ENCODE measurements at regions not wholly inside any gene's neighbourhood (a gene's known extent, or its start where the extent isn't known, plus 50 kb on each side); places are given as distances from the start of the nearest gene placed in this dataset.

DNA sequence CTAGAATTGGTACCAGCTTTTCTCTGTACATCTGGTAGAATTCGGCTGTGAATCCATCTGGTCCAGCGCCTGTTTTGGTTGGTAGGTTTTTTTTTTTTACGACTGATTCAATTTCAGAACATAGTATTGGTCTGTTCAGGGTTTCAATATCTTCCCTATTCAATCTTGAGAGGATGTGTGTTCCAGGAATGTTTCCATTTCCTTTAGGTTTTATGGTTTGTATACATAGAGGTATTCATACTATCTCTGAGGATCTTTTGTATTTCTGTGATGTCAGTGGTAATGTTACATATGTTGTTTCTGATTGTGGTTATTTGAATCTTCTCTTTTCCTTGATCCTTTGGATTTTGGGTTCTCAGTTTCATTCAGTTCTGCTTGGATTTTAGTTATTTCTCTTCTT lies 172.1 kb upstream of the ITGA4 start:
- no peak for TF ChIP-seq EP300 (IDR thresholded peaks at IDR 0.05)
- TF ChIP-seq, protein P1, sequence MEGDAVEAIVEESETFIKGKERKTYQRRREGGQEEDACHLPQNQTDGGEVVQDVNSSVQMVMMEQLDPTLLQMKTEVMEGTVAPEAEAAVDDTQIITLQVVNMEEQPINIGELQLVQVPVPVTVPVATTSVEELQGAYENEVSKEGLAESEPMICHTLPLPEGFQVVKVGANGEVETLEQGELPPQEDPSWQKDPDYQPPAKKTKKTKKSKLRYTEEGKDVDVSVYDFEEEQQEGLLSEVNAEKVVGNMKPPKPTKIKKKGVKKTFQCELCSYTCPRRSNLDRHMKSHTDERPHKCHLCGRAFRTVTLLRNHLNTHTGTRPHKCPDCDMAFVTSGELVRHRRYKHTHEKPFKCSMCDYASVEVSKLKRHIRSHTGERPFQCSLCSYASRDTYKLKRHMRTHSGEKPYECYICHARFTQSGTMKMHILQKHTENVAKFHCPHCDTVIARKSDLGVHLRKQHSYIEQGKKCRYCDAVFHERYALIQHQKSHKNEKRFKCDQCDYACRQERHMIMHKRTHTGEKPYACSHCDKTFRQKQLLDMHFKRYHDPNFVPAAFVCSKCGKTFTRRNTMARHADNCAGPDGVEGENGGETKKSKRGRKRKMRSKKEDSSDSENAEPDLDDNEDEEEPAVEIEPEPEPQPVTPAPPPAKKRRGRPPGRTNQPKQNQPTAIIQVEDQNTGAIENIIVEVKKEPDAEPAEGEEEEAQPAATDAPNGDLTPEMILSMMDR (IDR thresholded peaks at IDR 0.05), result no peak
